Large intestine (tissue), 3 donors: ENCODE measurements at regions not wholly inside any gene's neighbourhood (a gene's known extent, or its start where the extent isn't known, plus 50 kb on each side); places are given as distances from the start of the nearest gene placed in this dataset.
A peak's percentile ranks its signal among the peaks of the same experiment; 100 is the strongest.

Source experiments
- DNase-seq, 2 donors: peaks; one replicate each; pipeline versions ENCODE4 v3.0.0 to v3.0.0-alpha.2; 2013
- H3K27ac ChIP-seq: one replicate; pipeline ENCODE4 v1.5.1; 2013; ENCODE audit warnings: low read length
- H3K27me3 ChIP-seq: 2 replicates; pipeline ENCODE4 v1.6.1; 2013; ENCODE audit warnings: low read length; ENCODE audit not compliant: control insufficient read depth, insufficient read depth
- H3K36me3 ChIP-seq: 2 replicates; pipeline ENCODE4 v1.6.1; 2013; ENCODE audit warnings: low read length; ENCODE audit not compliant: control insufficient read depth, insufficient read depth
- H3K4me1 ChIP-seq: one replicate; pipeline ENCODE4 v1.6.1; 2013; ENCODE audit warnings: low read length; ENCODE audit not compliant: control insufficient read depth, insufficient read depth
- H3K4me3 ChIP-seq: one replicate; pipeline ENCODE4 v1.5.1; 2013; ENCODE audit warnings: low read length
- H3K9me3 ChIP-seq: one replicate; pipeline ENCODE4 v1.6.1; 2013; ENCODE audit warnings: mild to moderate bottlenecking, low read depth, low read length, moderate library complexity; ENCODE audit not compliant: control insufficient read depth
- WGBS: methylation state at CpG from one replicate; pipeline ENCODE4 v1.1.5; 2013; ENCODE audit warnings: low lambda C conversion rate; ENCODE audit not compliant: insufficient coverage; 5-methylcytosine and 5-hydroxymethylcytosine counted together

GRCh38 chr15:37733628-37734027 is 200.8 kb upstream of the TMCO5A start:
- Histone ChIP-seq H3K4me3 (no peak overlapping the region), H3K9me3 (no peaks in the 10 kb centered on the region), H3K36me3 (no peaks in the 10 kb centered on the region), H3K4me1 (no peaks in the 10 kb centered on the region), H3K27ac (no peak overlapping the region), H3K27me3 (no peaks in the 10 kb centered on the region)
- WGBS = no CpG with 5 or more reads among the region's 5 CpGs
- DNase-seq = no peak

- no peak overlapping the region for H3K4me3 ChIP-seq
- H3K36me3 ChIP-seq = no peaks in the 10 kb centered on the region
- H3K4me1 ChIP-seq = no peaks in the 10 kb centered on the region
- H3K27ac ChIP-seq = no peak overlapping the region
- no peaks in the 10 kb centered on the region for H3K27me3 ChIP-seq
- DNase-seq = no peak
- no peaks in the 10 kb centered on the region for H3K9me3 ChIP-seq
- WGBS = 70% methylated on average over 1 of the region's 4 CpGs
Measured at GRCh38 chr15:37740623-37741141, 193.8 kb upstream of the TMCO5A start.

DNA sequence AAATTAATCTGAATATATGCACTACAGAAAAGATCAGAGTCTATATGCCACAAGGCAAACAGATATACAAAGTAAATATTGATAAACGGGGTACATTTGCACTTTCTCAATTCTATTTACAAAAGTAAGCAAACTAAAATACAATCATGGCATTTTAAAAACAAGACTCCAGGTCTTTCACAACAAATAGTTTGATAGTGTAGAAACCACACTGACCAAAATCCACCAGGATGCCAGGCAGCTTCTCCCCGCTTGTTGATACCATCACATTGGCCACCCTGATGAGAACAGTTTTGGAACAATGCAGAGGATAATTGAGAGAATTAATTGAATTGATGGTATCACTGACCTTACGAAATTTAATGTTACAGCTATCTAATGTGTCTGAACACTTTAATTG is 190.6 kb upstream of the TMCO5A start:
- 67% methylated on average over 2 of the region's 3 CpGs for WGBS
- DNase-seq = no peak
- H3K9me3 ChIP-seq = no peaks in the 10 kb centered on the region
- no peaks in the 10 kb centered on the region for H3K4me1 ChIP-seq
- H3K4me3 ChIP-seq = no peak overlapping the region
- H3K27me3 ChIP-seq = no peaks in the 10 kb centered on the region
- H3K27ac ChIP-seq = no peak overlapping the region
- no peaks in the 10 kb centered on the region for H3K36me3 ChIP-seq

- no peaks in the 10 kb centered on the region for H3K9me3 ChIP-seq
Measured at GRCh38 chr15:37744521-37744920, 189.9 kb upstream of the TMCO5A start.

GRCh38 chr15:37751401-37751800 is 183.0 kb upstream of the TMCO5A start:
- no peak overlapping the region for H3K27ac ChIP-seq
- no peaks in the 10 kb centered on the region for H3K27me3 ChIP-seq
- 100% methylated on average over 3 of the region's 3 CpGs for WGBS
- H3K9me3 ChIP-seq = no peaks in the 10 kb centered on the region
- no peak overlapping the region for H3K4me3 ChIP-seq
- no peak for DNase-seq
- no peaks in the 10 kb centered on the region for H3K4me1 ChIP-seq
- H3K36me3 ChIP-seq = no peaks in the 10 kb centered on the region

More at GRCh38 chr15:37744521-37744920, 189.9 kb upstream of the TMCO5A start:
- WGBS = no CpG with 5 or more reads among the region's 1 CpG
- Histone ChIP-seq H3K27me3 (no peaks in the 10 kb centered on the region), H3K36me3 (no peaks in the 10 kb centered on the region), H3K4me3 (no peak overlapping the region), H3K4me1 (no peaks in the 10 kb centered on the region), H3K27ac (no peak overlapping the region)
- DNase-seq = no peak

DNA sequence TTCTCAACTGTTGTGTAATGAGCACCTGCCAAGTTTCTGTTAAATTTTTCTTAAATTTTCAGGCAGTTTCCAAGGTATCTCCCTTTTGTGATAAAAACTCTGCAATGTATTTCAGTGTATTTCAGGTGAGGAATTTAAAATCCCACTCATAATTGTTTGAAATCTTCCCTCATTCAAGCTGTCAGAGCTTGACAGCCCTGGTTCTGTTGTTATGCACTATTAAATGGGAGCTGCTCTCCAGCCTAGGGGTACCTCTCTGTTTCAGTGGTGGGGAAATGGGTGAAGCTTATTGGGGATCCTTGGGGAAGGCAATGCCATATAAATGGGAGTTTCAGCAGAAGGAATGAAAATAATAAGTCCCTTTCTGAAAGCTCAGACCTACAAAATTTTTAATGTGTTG is 178.0 kb upstream of the TMCO5A start:
- DNase-seq = no peak
- Histone ChIP-seq H3K27me3 (no peaks in the 10 kb centered on the region), H3K36me3 (no peaks in the 10 kb centered on the region), H3K4me1 (no peaks in the 10 kb centered on the region), H3K27ac (no peak overlapping the region), H3K4me3 (no peak overlapping the region), H3K9me3 (no peaks in the 10 kb centered on the region)

GRCh38 chr15:37758412-37758811 is 176.0 kb upstream of the TMCO5A start:
- WGBS = 50% methylated on average over 1 of the region's 1 CpG
- H3K4me1 ChIP-seq = no peaks in the 10 kb centered on the region
- H3K27me3 ChIP-seq = no peaks in the 10 kb centered on the region
- DNase-seq = peak; percentile 80 to 93
- H3K9me3 ChIP-seq = no peaks in the 10 kb centered on the region
- H3K36me3 ChIP-seq = no peaks in the 10 kb centered on the region
- no peak overlapping the region for H3K27ac ChIP-seq
- H3K4me3 ChIP-seq = no peak overlapping the region

- Histone ChIP-seq H3K4me1 (no peaks in the 10 kb centered on the region), H3K27ac (no peak overlapping the region), H3K4me3 (no peak overlapping the region), H3K9me3 (no peaks in the 10 kb centered on the region), H3K36me3 (no peaks in the 10 kb centered on the region), H3K27me3 (no peaks in the 10 kb centered on the region)
- peak in 1 of 2 donors; percentile 25 for DNase-seq
- 0% methylated on average over 1 of the region's 3 CpGs for WGBS
Measured at GRCh38 chr15:37764733-37765191, 169.7 kb upstream of the TMCO5A start.

DNA sequence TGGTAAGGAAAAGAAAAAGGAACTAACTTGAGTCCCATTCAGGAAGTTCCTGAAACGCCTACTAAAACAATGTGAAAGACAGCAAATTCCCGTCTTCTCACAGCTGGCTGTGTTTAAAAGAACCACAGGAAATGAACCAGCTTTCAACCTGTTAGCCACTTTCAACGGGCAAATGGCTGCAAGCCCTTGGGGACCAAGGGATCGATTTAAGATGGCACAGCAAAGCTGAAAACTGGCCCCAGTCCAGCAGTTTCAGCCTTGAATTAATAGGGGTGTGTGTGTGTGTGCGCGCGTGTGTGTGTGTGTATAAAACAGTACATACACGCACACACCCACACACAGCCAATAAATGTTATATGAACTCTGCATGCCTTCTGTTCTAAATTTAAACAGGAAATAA is 168.7 kb upstream of the TMCO5A start:
- no peaks in the 10 kb centered on the region for H3K9me3 ChIP-seq
- no peaks in the 10 kb centered on the region for H3K27me3 ChIP-seq
- H3K36me3 ChIP-seq = no peaks in the 10 kb centered on the region
- no peak overlapping the region for H3K27ac ChIP-seq
- peak in 1 of 2 donors; percentile 3 for DNase-seq
- H3K4me1 ChIP-seq = no peaks in the 10 kb centered on the region
- no CpG with 5 or more reads among the region's 8 CpGs for WGBS
- H3K4me3 ChIP-seq = no peak overlapping the region

DNA sequence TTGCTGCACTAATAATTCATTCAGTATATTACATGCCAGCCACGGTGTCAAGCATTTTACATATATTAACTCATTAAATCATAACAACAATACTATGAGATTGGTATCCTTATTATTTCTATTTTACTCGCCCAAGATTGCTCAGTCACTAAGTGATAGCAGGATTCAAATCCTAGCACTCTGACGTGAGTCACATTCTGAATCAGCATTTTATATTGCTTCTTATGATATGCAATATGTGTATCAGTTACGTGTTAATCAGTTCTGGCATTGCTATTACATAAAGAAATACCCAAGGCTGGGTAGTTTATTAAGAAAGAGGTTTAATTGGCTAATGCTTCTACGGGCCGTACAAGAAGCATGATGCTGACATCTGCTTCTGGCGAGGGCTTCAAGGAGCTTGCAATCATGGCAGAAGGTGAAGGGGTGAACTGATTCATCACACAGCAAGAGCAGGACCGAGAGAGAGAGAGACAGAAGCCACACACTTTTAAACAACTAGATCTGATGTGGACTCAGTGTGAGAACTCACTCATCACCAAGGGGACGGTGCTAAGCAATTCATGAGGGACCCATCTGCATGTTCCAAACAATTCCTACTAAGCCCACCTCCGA is 166.5 kb upstream of the TMCO5A start:
- WGBS = 89% methylated on average over 3 of the region's 10 CpGs
- no peaks in the 10 kb centered on the region for H3K27me3 ChIP-seq

DNA sequence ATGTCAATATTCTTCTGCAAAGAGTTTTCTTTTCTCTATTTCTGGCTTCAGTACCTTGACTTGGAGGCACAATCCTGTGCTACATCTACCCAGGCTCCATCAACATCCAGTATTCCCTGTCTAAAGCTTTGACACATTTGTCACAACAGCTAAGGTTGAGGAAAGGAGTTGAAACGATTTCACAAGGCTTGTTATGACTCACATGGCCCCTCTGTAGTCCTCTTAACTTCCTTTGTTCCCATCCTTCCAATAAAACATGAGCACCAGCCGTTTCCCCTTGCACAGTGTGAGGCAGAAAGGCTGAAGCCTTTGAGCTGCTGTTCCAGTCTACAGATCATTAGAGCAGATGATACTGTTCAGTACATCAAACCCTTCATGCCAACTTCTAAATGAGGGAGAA is 163.0 kb upstream of the TMCO5A start:
- WGBS = no CpG with 5 or more reads among the region's 2 CpGs
- H3K36me3 ChIP-seq = no peaks in the 10 kb centered on the region
- no peak for DNase-seq
- H3K9me3 ChIP-seq = no peaks in the 10 kb centered on the region
- H3K4me1 ChIP-seq = no peaks in the 10 kb centered on the region
- H3K27ac ChIP-seq = no peak overlapping the region
- no peaks in the 10 kb centered on the region for H3K27me3 ChIP-seq
- H3K4me3 ChIP-seq = no peak overlapping the region

More for the DNA sequence above, 166.5 kb upstream of the TMCO5A start:
- H3K27ac ChIP-seq = no peak overlapping the region
- no peaks in the 10 kb centered on the region for H3K4me1 ChIP-seq
- no peak for DNase-seq
- H3K9me3 ChIP-seq = no peaks in the 10 kb centered on the region
- H3K4me3 ChIP-seq = no peak overlapping the region
- H3K36me3 ChIP-seq = no peaks in the 10 kb centered on the region
